Keratinocyte (primary cell): ENCODE measurements at regions not wholly inside any gene's neighbourhood (a gene's known extent, or its start where the extent isn't known, plus 50 kb on each side); places are given as distances from the start of the nearest gene placed in this dataset.

ENCODE experiments used
- DNase-seq: peaks from one replicate; pipeline ENCODE4 v3.0.0-alpha.2; 2011; ENCODE audit warnings: low read depth, missing footprints, low spot score
- FAIRE-seq: peaks from 2 replicates; lab custom pipeline; 2011; peaks lifted over from hg19 to GRCh38; lab: Jason Lieb, UNC
- H2AFZ ChIP-seq: 2 replicates; pipeline ENCODE4 v1.6.0; 2012; ENCODE audit warnings: low read length, control low read depth, inconsistent platforms; ENCODE audit not compliant: control insufficient read depth
- H3K27ac ChIP-seq: 2 replicates; pipeline ENCODE4 v1.5.1; 2011; ENCODE audit warnings: low read length; ENCODE audit not compliant: control insufficient read depth, insufficient read depth
- H3K27me3 ChIP-seq: 3 replicates; pipeline ENCODE4 v1.6.0; 2011; ENCODE audit warnings: low read length; ENCODE audit not compliant: control insufficient read depth, insufficient read depth; ENCODE audit errors: extremely low read depth
- H3K36me3 ChIP-seq, 2 experiments: 2 replicates in 1 of 2; 3 replicates in 1 of 2; pipeline ENCODE4 v1.5.1; 2011; ENCODE audit warnings: low read length in 2 of 2, mild to moderate bottlenecking in 1 of 2; ENCODE audit not compliant: control insufficient read depth in 2 of 2, insufficient read depth in 2 of 2; ENCODE audit errors: extremely low read depth in 1 of 2
- H3K4me1 ChIP-seq: 3 replicates; pipeline ENCODE4 v1.5.1; 2011; ENCODE audit warnings: low read length; ENCODE audit not compliant: control insufficient read depth, insufficient read depth; ENCODE audit errors: extremely low read depth
- H3K4me2 ChIP-seq: 3 replicates; pipeline ENCODE4 v1.6.0; 2011; ENCODE audit warnings: low read depth, low read length; ENCODE audit not compliant: control insufficient read depth, insufficient read depth; ENCODE audit errors: extremely low read depth
- H3K4me3 ChIP-seq, 3 experiments: fragments of 200-600 bp in 1 of 3; sonication (generic) in 1 of 3; 2 replicates in 2 of 3; 3 replicates in 1 of 3; pipeline ENCODE4 v1.5.1; 2011 to 2016; ENCODE audit warnings: low read length in 3 of 3, mild to moderate bottlenecking in 3 of 3, control low read depth in 2 of 3, inconsistent platforms in 1 of 3, low read depth in 1 of 3, mixed read lengths in 1 of 3, mixed run types in 1 of 3, moderate library complexity in 1 of 3; ENCODE audit not compliant: control insufficient read depth in 2 of 3, insufficient read depth in 2 of 3; ENCODE audit errors: extremely low read depth in 1 of 3
- H3K79me2 ChIP-seq: 2 replicates; pipeline ENCODE4 v1.6.0; 2012; ENCODE audit warnings: low read length; ENCODE audit not compliant: control insufficient read depth, insufficient read depth
- H3K9ac ChIP-seq: 3 replicates; pipeline ENCODE4 v1.6.0; 2011; ENCODE audit warnings: low read length; ENCODE audit not compliant: control insufficient read depth, insufficient read depth; ENCODE audit errors: extremely low read depth
- H3K9me1 ChIP-seq: 3 replicates; pipeline ENCODE4 v1.6.0; 2011; ENCODE audit warnings: low read length; ENCODE audit not compliant: control insufficient read depth, insufficient read depth; ENCODE audit errors: extremely low read depth
- H3K9me3 ChIP-seq: 2 replicates; pipeline ENCODE4 v1.5.1; 2012; ENCODE audit warnings: low read depth, low read length; ENCODE audit not compliant: control insufficient read depth
- H4K20me1 ChIP-seq: 3 replicates; pipeline ENCODE4 v1.6.0; 2011; ENCODE audit warnings: low read length; ENCODE audit not compliant: control insufficient read depth, insufficient read depth; ENCODE audit errors: extremely low read depth
- EZH2 ChIP-seq: IDR thresholded peaks from one replicate; pipeline ENCODE4 v1.6.1; 2012; ENCODE audit warnings: inconsistent platforms, mild to moderate bottlenecking, low read length, moderate library complexity
- dilution Hi-C: fragments of 300-500 bp; cut with MboI; formaldehyde crosslinking; loops from one replicate; pipeline ENCODE4 v1.7.0; 2020; ENCODE audit warnings: low sequenced_read_pairs; ENCODE audit not compliant: extremely low pct_ligation_motif_present
- TF ChIP-seq, protein P1 (sequence below), 3 experiments: IDR thresholded peaks in 1 of 3; conservative IDR thresholded peaks in 1 of 3; optimal IDR thresholded peaks in 1 of 3; 2 replicates in 2 of 3; 3 replicates in 1 of 3; pipeline versions ENCODE3 to v1.5.1; 2011; ENCODE audit warnings: low read length in 3 of 3, mild to moderate bottlenecking in 3 of 3, moderate library complexity in 2 of 3, control low read depth in 1 of 3, inconsistent platforms in 1 of 3; ENCODE audit not compliant: insufficient read depth in 2 of 3; ENCODE audit errors: extremely low read depth in 1 of 3

DNA sequence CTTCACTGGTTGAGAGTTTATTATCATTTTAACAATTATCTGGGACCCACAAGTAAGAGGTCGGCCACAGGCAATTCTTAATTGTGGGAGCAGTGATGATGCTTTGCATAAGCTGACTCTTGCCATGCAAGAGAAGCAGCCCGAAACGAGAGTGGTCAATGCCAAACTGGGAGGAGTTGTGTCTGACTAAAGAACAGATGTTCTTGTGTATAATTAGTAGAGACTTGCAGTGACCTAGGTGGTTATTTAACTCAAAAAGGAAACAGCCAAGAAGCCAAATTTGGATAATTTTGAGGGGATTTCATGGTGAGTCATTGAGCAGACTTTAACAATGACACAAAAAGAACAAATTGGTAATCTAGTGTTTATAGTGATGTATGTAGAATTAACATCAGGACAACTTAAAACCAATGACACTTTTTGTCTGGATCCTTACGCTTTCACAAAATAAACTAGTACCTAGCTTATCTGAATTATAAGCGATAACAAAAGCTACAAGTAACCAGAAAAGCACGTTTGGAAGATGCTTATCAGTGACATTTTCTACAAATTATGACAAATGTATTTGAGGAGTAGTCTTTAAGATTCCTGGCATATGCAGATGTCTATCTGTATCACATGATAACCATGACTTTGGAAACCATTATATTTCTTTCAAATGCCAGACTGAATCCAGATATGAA, 184.7 kb upstream of the DLGAP1 start:
- dilution Hi-C loops, result no loop called here
- no peaks in the 10 kb centered on the region for H3K36me3 ChIP-seq
- FAIRE-seq (no peak), DNase-seq (no peak)
- H3K4me1 ChIP-seq, result no peaks in the 10 kb centered on the region
- H3K27ac ChIP-seq, result no peak overlapping the region
- H3K9me3 ChIP-seq, result peaks cover 2% of the 10 kb centered on the region
- no peaks in the 10 kb centered on the region for H4K20me1 ChIP-seq
- no peak overlapping the region for H3K9ac ChIP-seq
- no peaks in the 10 kb centered on the region for H3K27me3 ChIP-seq
- H2AFZ ChIP-seq, result no peak overlapping the region
- TF ChIP-seq EZH2, result no peak
- H3K79me2 ChIP-seq, result no peaks in the 10 kb centered on the region
- H3K4me3 ChIP-seq, result no peak overlapping the region
- no peaks in the 10 kb centered on the region for H3K9me1 ChIP-seq
- no peak overlapping the region for H3K4me2 ChIP-seq

DNA sequence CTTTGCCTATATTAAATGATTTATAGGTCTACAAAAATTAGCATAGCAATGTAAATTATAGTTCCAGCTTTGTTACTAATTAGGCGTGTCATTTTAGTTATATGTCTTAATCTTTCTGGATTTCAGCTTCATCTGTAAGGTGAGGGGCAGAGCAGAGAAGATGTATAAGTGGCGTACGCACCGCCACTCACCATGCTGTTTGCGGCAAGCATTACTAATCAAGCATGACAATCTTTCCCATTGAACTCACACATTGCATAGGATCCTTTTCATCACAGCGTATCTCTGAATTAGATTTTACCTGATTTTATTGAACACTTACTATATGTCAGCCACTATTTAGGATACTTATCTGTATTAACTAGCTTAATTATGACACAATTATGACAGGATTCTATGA, 183.6 kb upstream of the DLGAP1 start:
- Histone ChIP-seq H3K9me1 (no peaks in the 10 kb centered on the region), H3K27ac (no peak overlapping the region), H4K20me1 (no peaks in the 10 kb centered on the region), H3K9ac (no peak overlapping the region), H3K4me2 (no peak overlapping the region), H3K4me3 (no peak overlapping the region), H3K36me3 (no peaks in the 10 kb centered on the region), H3K9me3 (peaks cover 2% of the 10 kb centered on the region), H3K79me2 (no peaks in the 10 kb centered on the region), H3K4me1 (no peaks in the 10 kb centered on the region), H2AFZ (no peak overlapping the region), H3K27me3 (no peaks in the 10 kb centered on the region)
- dilution Hi-C loops, result no loop called here
- FAIRE-seq (no peak), DNase-seq (no peak)
- TF ChIP-seq, protein P1, sequence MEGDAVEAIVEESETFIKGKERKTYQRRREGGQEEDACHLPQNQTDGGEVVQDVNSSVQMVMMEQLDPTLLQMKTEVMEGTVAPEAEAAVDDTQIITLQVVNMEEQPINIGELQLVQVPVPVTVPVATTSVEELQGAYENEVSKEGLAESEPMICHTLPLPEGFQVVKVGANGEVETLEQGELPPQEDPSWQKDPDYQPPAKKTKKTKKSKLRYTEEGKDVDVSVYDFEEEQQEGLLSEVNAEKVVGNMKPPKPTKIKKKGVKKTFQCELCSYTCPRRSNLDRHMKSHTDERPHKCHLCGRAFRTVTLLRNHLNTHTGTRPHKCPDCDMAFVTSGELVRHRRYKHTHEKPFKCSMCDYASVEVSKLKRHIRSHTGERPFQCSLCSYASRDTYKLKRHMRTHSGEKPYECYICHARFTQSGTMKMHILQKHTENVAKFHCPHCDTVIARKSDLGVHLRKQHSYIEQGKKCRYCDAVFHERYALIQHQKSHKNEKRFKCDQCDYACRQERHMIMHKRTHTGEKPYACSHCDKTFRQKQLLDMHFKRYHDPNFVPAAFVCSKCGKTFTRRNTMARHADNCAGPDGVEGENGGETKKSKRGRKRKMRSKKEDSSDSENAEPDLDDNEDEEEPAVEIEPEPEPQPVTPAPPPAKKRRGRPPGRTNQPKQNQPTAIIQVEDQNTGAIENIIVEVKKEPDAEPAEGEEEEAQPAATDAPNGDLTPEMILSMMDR (optimal IDR thresholded peaks at IDR 0.05 in 1 of 3, IDR thresholded peaks at IDR 0.05 in 1 of 3, conservative IDR thresholded peaks at IDR 0.05 in 1 of 3; ENCODE audit: extremely low read depth in 1 of 3, insufficient read depth in 2 of 3, low read length in 3 of 3), result no peak
- no peak for TF ChIP-seq EZH2

- no peak for TF ChIP-seq EZH2
- TF ChIP-seq, protein P1 (optimal IDR thresholded peaks at IDR 0.05 in 1 of 3, IDR thresholded peaks at IDR 0.05 in 1 of 3, conservative IDR thresholded peaks at IDR 0.05 in 1 of 3; ENCODE audit: extremely low read depth in 1 of 3, insufficient read depth in 2 of 3, low read length in 3 of 3), result no peak
- dilution Hi-C loops, result no loop called here
- no peak overlapping the region for H2AFZ ChIP-seq
Measured at GRCh38 chr18:4637876-4638275, 182.8 kb upstream of the DLGAP1 start.

More at GRCh38 chr18:4637876-4638275, 182.8 kb upstream of the DLGAP1 start:
- Histone ChIP-seq H4K20me1 (no peaks in the 10 kb centered on the region), H3K9me1 (no peaks in the 10 kb centered on the region), H3K4me2 (no peak overlapping the region), H3K4me1 (no peaks in the 10 kb centered on the region), H3K27me3 (no peaks in the 10 kb centered on the region), H3K79me2 (no peaks in the 10 kb centered on the region), H3K4me3 (no peak overlapping the region), H3K9ac (no peak overlapping the region), H3K9me3 (peaks cover 2% of the 10 kb centered on the region), H3K27ac (no peak overlapping the region), H3K36me3 (no peaks in the 10 kb centered on the region)
- no peak for FAIRE-seq
- DNase-seq, result no peak
